ENCODE measurements at regions not wholly inside any gene's neighbourhood (a gene's known extent, or its start where the extent isn't known, plus 50 kb on each side); places are given as distances from the start of the nearest gene placed in this dataset.

- ATAC-seq = no peak
- intact Hi-C loops (cut with DNase I, micrococcal nuclease) = no loop called here
These were observed 258.5 kb upstream of the TLE3 start for GRCh38 chr15:70356062-70356860.

DNA sequence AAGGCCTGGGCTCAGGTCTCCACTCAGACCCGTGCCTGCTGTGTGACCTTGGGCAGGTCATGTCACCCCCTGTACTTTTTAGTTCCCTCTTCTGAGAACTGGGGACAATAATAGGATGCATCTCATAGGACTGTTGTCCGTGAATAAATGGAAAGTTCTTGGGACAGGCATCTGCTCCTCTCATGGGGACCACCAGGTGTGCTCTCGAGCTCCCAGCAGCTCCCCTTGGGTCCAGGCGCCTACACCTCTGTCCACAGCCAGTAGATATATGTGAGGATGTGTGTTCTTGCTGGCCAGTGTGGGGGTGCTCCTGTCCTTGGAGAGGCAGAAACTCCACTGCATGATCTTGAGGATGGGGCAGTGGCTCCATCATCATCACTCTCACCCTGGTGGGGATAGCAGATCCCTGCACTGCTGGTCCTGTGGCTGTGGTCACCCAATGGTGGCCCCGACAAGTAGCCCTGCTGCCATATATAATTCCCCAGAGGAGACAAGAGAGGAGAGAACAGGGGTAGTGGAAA, 257.6 kb upstream of the TLE3 start:
- DNase-seq (no peak), ATAC-seq (no peak)
- intact Hi-C loops (cut with DNase I, micrococcal nuclease) = no loop called here

More at GRCh38 chr15:70356062-70356860, 258.5 kb upstream of the TLE3 start:
- DNase-seq = no peak

- no peak for DNase-seq
- intact Hi-C loops (cut with DNase I, micrococcal nuclease) = no loop called here
- ATAC-seq = no peak
These were observed 256.7 kb upstream of the TLE3 start for GRCh38 chr15:70354346-70354905.

- no peak for DNase-seq
- ATAC-seq = no peak
- intact Hi-C loops (cut with DNase I, micrococcal nuclease) = no loop called here
These were observed 256.1 kb upstream of the TLE3 start for GRCh38 chr15:70353606-70354345.

- no peak for ATAC-seq
- no peak for DNase-seq
- intact Hi-C loops (cut with DNase I, micrococcal nuclease) = no loop called here
These were observed 254.4 kb upstream of the TLE3 start for GRCh38 chr15:70351941-70352774.

DNA sequence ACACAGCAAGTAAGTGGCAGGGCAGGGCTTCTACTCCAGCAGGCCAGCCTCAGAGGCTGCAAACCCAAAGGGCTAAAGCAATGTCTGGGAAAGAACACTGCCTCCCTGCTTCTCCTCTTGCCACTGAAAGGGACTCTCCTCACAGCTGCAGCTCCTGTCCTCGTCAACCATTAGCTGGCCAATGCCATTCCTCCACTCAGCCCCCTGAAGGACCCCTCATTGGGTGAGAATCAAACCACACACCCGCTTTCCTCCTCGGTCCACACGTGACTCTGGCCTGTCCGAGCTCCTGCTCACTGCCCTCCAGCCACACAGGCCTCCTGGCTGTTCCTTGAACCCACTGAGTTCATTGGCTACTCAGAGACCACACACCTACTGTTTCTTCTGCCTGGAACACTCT, 253.7 kb upstream of the TLE3 start:
- no peak for DNase-seq
- intact Hi-C loops (cut with DNase I, micrococcal nuclease) = no loop called here
- ATAC-seq = no peak

- intact Hi-C loops (cut with DNase I, micrococcal nuclease) = no loop called here
- ATAC-seq (no peak), DNase-seq (no peak)
These were observed 251.0 kb upstream of the TLE3 start for GRCh38 chr15:70348581-70349344.

GRCh38 chr15:70348226-70348543, 250.5 kb upstream of the TLE3 start:
- no peak for DNase-seq
- ATAC-seq = no peak
- intact Hi-C loops (cut with DNase I, micrococcal nuclease) = no loop called here

GRCh38 chr15:70347321-70348225, 249.9 kb upstream of the TLE3 start:
- intact Hi-C loops (cut with DNase I, micrococcal nuclease) = no loop called here
- DNase-seq (no peak), ATAC-seq (no peak)

GRCh38 chr15:70345251-70346019, 247.7 kb upstream of the TLE3 start:
- intact Hi-C loops (cut with DNase I, micrococcal nuclease) = no loop called here
- DNase-seq (no peak), ATAC-seq (no peak)

GRCh38 chr15:70344666-70345065, 246.9 kb upstream of the TLE3 start:
- intact Hi-C loops (cut with DNase I, micrococcal nuclease) = no loop called here
- DNase-seq = no peak

DNA sequence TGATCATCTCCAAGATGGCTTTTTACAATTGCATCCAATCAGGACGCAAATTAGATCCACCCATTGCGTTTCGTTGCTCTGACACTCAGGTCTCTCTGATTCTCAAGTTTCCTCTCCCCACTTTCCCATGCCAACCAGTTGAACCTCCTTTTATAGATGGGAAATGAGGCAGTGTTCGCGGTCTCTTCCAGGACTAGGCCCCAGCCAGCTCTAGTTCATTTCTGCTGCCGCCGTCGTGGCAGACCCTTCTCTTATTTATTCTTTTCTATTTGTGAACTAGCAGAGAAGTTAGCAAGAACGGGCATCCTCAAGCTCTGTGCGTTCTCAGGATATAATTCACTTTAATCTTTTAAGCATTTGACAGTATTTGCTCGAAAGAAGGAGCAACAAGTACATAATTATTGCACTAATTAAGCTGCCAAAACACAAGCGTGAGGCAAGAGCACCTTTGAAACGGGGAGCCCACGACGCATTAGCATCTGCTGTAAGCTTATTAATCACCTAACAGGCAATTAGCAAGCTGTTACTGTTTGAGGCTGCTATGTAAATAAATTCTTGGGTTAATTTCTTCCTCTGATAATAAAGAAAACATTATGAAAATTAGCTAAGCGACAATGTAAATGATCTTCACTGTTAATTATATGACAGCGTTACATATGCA, 246.4 kb upstream of the TLE3 start:
- intact Hi-C loops (cut with DNase I, micrococcal nuclease) = no loop called here
- ATAC-seq = no peak
- no peak for DNase-seq

More at GRCh38 chr15:70344666-70345065, 246.9 kb upstream of the TLE3 start:
- ATAC-seq = no peak

GRCh38 chr15:70342554-70343548, 245.1 kb upstream of the TLE3 start:
- DNase-seq = no peak
- intact Hi-C loops (cut with DNase I, micrococcal nuclease) = no loop called here
- ATAC-seq = no peak

DNA sequence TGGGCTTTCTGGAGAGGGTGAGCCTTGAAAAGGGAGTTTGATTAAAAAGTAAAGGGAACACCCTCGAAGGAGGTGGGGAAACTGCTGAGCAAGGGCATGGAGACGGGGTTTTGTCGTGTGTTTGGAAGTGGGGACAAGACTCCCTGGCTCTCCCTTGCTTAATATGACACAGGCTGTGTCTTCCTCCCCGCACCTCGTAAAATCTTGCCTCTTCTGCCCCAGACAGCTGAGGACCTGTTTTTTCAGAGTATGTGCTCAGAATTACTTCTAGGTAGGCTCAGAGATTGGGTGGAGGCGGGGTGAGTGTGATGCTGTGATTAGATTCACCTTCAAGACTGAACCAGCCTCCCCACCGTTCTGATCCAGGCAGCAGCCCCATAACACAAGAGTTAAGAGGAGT, 244.4 kb upstream of the TLE3 start:
- intact Hi-C loops (cut with DNase I, micrococcal nuclease) = no loop called here
- DNase-seq = no peak
- no peak for ATAC-seq

DNA sequence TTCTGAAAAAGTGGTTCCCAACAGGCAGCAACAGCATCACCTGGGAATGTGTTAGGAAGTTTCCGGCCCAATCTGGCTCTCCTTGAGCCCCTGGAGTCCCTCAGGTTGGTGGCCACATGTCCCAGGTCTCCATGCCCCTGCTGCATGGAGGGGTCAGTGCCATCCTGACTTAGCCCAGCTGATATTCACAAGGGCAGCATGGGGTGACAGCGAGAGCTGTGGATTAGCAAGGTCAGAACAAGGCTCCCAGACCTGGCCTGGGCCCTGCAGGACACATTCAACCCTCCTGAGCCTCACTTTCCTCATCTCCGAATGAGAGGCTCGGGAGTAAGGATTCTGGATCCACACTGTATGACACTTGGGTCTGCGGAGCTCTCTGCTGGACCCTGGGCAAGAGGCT, 243.8 kb upstream of the TLE3 start:
- intact Hi-C loops (cut with DNase I, micrococcal nuclease) = no loop called here
- DNase-seq (no peak), ATAC-seq (no peak)

Measured in left colon (tissue), 2 donors.